ENCODE measurements at regions not wholly inside any gene's neighbourhood (a gene's known extent, or its start where the extent isn't known, plus 50 kb on each side); places are given as distances from the start of the nearest gene placed in this dataset.
"Not testable (repeated sequence)": the region's sequence is repeated elsewhere in the genome, so short reads cannot be mapped to it uniquely, and the experiment has no call there.

GRCh38 chr12:97988588-97988987, 526.0 kb downstream of the RMST start:
- not testable (repeated sequence) for DNase-seq

DNA sequence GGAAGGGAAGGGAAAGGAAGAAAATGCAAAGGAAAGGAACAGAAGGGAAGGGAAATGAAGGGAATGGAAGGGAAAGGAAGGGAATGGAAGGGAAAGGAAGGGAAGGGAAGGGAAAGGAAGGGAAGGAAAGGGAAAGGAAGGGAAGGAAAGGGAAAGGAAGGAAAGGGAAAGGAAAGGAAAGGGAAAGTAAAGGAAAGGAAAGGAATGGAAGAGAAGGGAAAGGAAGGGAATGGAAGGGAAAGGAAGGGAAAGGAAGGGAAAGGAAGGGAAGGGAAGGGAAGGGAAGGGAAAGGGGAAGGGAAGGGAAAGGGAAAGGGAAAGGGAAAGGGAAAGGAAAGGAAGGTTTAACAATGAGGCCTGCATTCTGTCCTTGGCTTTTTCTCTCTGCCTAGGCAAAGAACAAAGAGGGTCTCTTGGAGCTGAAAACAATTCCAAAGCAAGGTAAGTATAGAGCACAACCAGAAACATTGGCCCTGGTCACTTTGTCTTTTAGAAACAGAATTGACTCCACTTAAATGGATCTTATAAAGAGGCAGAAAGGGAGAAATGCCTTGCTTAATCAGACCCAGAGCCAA, 525.9 kb upstream of the TMPO start:
- no peak for DNase-seq

GRCh38 chr12:97994746-97995484, 520.5 kb upstream of the TMPO start:
- DNase-seq = no peak

DNA sequence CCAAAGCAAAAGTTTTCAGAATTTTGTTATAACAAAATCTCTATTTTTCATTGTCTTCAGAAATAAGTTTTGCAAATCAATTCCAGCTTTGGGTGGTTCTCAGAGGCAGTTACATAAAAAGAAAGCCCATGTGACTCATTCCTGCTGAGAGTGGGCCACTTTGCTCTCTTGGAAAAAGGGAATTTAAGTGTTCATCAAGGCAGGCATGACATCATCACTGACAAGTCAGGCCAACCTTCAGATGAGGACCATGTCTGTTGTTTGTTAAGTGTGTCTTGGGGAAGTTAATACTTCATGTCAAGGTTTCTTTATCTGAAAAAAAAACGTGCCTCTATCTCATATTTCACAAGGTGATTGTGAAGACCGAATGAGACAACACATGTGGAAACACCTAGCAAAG, 519.8 kb upstream of the TMPO start:
- DNase-seq = no peak

DNA sequence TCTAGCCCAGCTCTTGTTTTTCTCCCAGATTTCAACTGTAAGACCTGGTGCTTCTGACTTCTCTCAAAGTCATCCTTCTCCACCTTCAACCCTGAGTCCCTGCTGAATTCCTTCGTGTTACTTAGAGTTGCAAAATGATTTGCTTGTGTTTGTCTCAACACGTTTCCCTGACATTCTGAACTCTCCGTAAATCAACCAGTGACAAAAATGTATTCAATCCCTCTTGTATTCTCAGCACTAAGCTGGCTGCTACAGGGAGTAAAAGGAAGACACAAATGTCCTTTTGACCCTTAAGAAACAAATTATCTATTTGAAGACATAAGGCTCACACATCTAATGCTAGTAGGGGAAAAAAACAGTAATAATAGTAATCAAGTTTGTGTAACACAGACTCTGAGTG, 514.0 kb upstream of the TMPO start:
- no peak for DNase-seq

- peak; percentile 26 for DNase-seq
These were observed 512.4 kb upstream of the TMPO start for GRCh38 chr12:98002887-98003493.

GRCh38 chr12:98007963-98008362, 507.4 kb upstream of the TMPO start:
- DNase-seq = no peak

DNA sequence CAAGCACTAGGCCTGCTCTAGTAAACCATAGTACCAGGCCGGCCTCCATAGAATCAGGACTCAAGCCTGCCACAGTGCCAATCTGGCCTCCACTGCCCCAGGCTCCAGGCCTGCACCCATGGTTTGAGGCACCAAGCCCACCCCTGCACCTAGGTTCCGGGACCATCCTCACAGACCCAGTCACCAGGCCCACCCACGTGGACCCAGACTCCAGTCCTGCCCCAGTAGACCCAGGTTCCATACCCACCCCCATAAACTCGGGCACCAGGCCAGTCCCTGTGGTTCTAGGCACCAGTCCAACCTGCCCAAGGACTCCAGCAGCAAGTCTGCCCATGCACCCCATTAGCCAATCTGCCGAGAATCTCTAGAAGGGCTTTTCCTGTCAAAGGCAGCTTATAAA, 501.8 kb upstream of the TMPO start:
- no peak for DNase-seq

- no peak for DNase-seq
These were observed 496.6 kb upstream of the TMPO start for GRCh38 chr12:98018836-98019235.

DNA sequence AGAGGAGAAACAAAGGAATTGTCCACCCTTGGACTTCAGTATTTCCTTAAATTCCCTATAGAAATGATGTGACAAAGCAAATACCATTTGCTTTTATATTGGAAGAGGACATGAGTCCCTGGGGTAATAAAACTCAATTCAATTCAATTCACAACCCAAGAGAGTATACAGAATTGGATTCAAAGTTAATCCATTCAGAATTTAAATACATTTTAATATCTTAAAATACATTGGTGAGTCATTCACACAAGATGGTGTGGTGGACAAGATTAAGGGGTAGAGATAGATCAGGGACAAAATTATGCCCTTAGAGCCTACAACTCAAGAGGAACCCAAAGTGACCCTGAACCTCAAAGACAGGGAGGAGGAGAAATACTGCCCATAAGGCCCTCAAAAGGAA, 495.0 kb upstream of the TMPO start:
- DNase-seq = no peak

GRCh38 chr12:98022961-98023360, 492.4 kb upstream of the TMPO start:
- DNase-seq = no peak

GRCh38 chr12:98037401-98038140, 477.8 kb upstream of the TMPO start:
- DNase-seq = no peak

GRCh38 chr12:98042668-98043067, 472.7 kb upstream of the TMPO start:
- no peak for DNase-seq

DNA sequence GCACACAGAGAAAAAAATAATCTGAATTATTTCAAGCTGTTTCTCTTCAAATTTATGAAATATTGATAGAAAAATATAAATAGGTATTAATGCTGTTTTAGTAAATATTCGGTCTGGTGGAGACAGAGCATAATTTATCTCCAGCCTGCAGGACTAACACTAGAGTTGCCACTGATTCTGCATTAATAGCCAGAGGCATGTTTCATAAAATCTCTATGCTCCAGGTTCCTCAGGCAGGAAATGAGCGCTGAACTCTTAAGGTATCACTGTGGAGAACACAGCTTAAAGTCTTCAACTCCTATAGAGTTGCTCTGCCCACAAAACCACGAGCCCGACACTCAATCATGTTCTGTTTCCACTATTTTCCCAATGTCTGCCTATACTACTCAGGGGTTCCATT, 470.0 kb upstream of the TMPO start:
- no peak for DNase-seq

DNA sequence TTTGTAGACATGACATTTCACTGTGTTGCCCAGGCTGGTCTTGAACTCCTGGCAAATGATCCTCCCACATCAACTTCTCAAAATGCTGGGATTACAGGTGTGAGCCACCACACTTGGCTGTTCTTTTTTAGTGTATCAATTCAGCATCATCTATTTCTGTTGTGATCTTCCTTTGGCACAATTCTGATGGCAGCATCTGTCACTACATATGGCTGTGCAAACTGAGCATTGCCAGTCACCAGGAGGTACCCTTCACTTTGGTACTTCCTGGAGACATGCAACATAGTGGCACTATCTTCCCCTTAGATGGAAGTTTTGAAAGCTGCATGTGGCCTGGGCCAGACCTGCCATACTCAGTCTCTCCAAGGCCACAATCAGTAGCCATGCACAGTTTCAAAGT, 467.1 kb upstream of the TMPO start:
- no peak for DNase-seq

DNA sequence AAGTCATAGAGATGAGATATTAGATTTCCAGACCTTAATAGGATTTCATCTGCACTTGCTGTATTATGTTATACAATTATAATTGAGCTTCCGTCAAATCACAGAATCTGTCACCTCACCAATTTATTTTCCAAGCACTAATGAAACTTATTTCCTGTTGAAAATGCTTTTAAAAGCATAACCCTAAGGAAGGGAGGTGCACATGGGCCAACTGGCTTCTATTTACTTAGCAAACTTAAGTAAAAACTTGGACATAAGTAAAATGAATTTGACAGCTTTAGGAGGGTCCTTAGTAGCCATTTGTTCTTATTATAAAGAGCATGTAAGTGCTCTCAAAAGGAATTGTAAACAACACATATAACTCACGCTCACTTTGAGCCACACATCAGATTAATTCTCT, 462.2 kb upstream of the TMPO start:
- no peak for DNase-seq

DNA sequence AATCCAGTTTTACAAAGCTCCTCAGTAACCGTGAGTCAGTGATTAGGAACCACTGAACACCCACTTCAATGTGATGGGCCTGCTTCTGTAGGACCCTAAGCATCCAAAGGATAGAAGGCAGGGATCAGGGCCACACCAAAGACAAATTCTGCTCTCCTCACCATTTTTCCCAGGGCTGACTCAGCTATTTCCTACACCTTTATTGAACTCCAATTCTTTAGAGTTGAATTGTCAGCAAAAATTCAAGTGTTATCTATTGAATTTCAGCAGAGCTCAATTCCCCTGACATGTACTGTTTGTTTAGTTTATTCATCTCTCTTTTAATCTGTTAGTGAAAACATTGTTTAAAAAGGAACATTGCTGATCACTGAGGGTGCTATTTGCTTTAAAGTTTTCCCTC, 457.7 kb upstream of the TMPO start:
- DNase-seq = no peak

DNA sequence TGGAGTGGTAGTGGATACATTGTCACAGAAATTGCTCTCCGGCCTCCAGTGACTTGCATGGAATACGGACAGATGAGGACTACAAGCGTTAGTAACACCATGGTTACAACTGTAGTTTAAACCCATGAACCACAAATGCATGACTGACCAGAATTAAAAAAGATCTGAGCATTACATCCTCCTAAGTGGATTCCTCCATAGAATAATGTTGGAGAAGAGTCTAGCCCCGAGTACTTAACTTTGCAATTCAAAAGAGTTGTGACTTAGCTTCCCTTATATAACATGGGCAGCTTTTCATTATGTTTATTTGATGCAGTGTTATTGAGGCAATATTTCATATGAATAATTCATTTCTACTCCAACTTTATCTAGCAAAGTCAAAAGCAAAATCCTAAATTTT, 457.2 kb upstream of the TMPO start:
- no peak for DNase-seq

DNA sequence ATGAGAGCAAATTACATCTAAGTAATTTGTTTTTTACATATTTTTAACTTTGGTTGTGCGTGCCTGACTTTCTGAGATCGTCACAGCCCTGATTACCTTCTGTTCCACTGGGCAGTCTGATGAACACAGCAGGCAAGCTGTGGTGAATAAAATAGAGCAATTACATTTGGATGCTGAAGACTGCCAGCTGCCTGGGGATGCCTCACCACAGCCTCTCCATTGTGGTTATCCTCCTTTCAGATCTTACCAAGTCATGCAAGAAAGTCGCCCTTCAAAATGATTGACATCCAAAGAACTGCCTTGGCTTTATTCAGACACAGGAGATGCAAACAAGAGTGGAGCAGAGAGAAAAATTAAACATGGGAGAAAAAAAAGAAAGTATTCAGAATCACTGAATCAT, 456.6 kb upstream of the TMPO start:
- DNase-seq = no peak

- no peak for DNase-seq
These were observed 455.6 kb upstream of the TMPO start for GRCh38 chr12:98059659-98060343.

GRCh38 chr12:98060411-98060810, 455.0 kb upstream of the TMPO start:
- no peak for DNase-seq

- DNase-seq = no peak
These were observed 452.7 kb upstream of the TMPO start for GRCh38 chr12:98062464-98063245.

Data from right kidney (tissue), 1 donor.